PC-9 (cell line): ENCODE measurements at regions not wholly inside any gene's neighbourhood (a gene's known extent, or its start where the extent isn't known, plus 50 kb on each side); places are given as distances from the start of the nearest gene placed in this dataset.

Source experiments
- BruUV-seq: library from RNA; stranded (reverse); fragments of 400-500 nt; replicated peaks from 2 replicates; lab custom pipeline; 2021; lab: Mats Ljungman, UMichigan
- CTCF ChIA-PET: fragments of 300-600 bp; sonication (Branson Sonifier 250); formaldehyde crosslinking; loops from one replicate; lab custom pipeline; 2022; ENCODE audit warnings: antibody characterized with exemption; lab: Charles Lee
- POLR2A ChIA-PET: fragments of 300-600 bp; sonication (Branson Sonifier 250); formaldehyde crosslinking; loops from one replicate; lab custom pipeline; 2022; ENCODE audit warnings: antibody characterized with exemption; ENCODE audit not compliant: unreplicated experiment; lab: Charles Lee
- DNase-seq, 2 experiments: peaks; one replicate each; pipeline versions ENCODE4 v3.0.0 to v3.0.0-alpha.2; 2015 to 2022; ENCODE audit warnings: mixed read lengths in 1 of 2
- H2AFZ ChIP-seq: fragments of 200-600 bp; sonication (generic); 2 replicates; pipeline ENCODE4 v1.8.1; 2017; ENCODE audit warnings: antibody characterized with exemption
- H3F3A ChIP-seq: fragments of 200-600 bp; sonication (generic); 2 replicates; pipeline ENCODE4 v1.8.1; 2017; ENCODE audit warnings: antibody characterized with exemption, mild to moderate bottlenecking, low read depth; ENCODE audit not compliant: insufficient read depth
- H3K27ac ChIP-seq: fragments of 200-600 bp; sonication (generic); 2 replicates; pipeline ENCODE4 v1.6.1; 2016; ENCODE audit warnings: mixed run types
- H3K27me3 ChIP-seq: fragments of 200-600 bp; sonication (generic); 2 replicates; pipeline ENCODE4 v1.6.1; 2016; ENCODE audit warnings: low read depth, mixed run types; ENCODE audit not compliant: insufficient read depth
- H3K36me3 ChIP-seq: fragments of 200-600 bp; sonication (generic); 2 replicates; pipeline ENCODE4 v1.6.1; 2016; ENCODE audit warnings: low read depth, mixed run types
- H3K4me1 ChIP-seq: fragments of 200-600 bp; sonication (generic); replicated peaks from 2 replicates; pipeline ENCODE4 v1.6.1; 2016; ENCODE audit warnings: mixed run types; ENCODE audit not compliant: insufficient read depth
- H3K4me2 ChIP-seq: fragments of 200-600 bp; sonication (generic); 2 replicates; pipeline ENCODE4 v1.6.1; 2017; ENCODE audit warnings: mixed run types
- H3K4me3 ChIP-seq: fragments of 200-600 bp; sonication (generic); 2 replicates; pipeline ENCODE4 v1.6.1; 2016; ENCODE audit warnings: mixed run types
- H3K79me2 ChIP-seq: fragments of 200-600 bp; sonication (generic); 2 replicates; pipeline ENCODE4 v1.6.1; 2017; ENCODE audit warnings: low read depth, mixed run types
- H3K9me2 ChIP-seq: fragments of 200-600 bp; sonication (generic); 2 replicates; pipeline ENCODE4 v1.8.1; 2017; ENCODE audit warnings: mild to moderate bottlenecking; ENCODE audit not compliant: insufficient read depth
- H3K9me3 ChIP-seq: fragments of 200-600 bp; sonication (generic); 2 replicates; pipeline ENCODE4 v1.8.1; 2016; ENCODE audit warnings: low read depth; ENCODE audit not compliant: insufficient read depth
- H4K20me1 ChIP-seq: fragments of 200-600 bp; sonication (generic); 2 replicates; pipeline ENCODE4 v1.8.1; 2017; ENCODE audit not compliant: insufficient read depth
- EZH2 ChIP-seq: fragments of 200-600 bp; sonication (generic); IDR thresholded peaks from 2 replicates; pipeline ENCODE4 v1.8.0; 2017; ENCODE audit warnings: antibody characterized with exemption, low read depth
- intact Hi-C: fragments of 100-400 bp; cut with micrococcal nuclease; formaldehyde crosslinking; loops from one replicate; pipeline ENCODE4 v1.10.0; 2022; ENCODE audit not compliant: unreplicated experiment
- TF ChIP-seq, protein P1 (sequence below): fragments of 200-600 bp; sonication (generic); conservative IDR thresholded peaks from 2 replicates; pipeline ENCODE4 v1.6.1; 2017; ENCODE audit warnings: mixed run types, antibody characterized with exemption, mild to moderate bottlenecking, moderate library complexity

- ChIA-PET POLR2A (interaction anchor here (0.6 kb wide), 1 partner anchor 86 kb away, joined by 3 read pairs; no protein-coding TSS in a partner anchor), CTCF (interaction anchor here (0.8 kb wide), 1 partner anchor 75 kb away, joined by 3 read pairs; a partner anchor contains a TSS)
- Histone ChIP-seq H2AFZ (no peak overlapping the region), H4K20me1 (no peaks in the 10 kb centered on the region), H3F3A (0 out of 2 replicates have a peak, but pooled peaks cover 4% of the 10 kb centered on the region), H3K4me1 (no peaks in the 10 kb centered on the region; the same call in 1 of the 2 replicates), H3K36me3 (no peaks in the 10 kb centered on the region), H3K4me3 (no peak overlapping the region), H3K9me3 (no peaks in the 10 kb centered on the region), H3K27ac (no peak overlapping the region), H3K4me2 (0 out of 2 replicates have a peak overlapping the region, but pooled peaks have one; percentile 11), H3K79me2 (no peaks in the 10 kb centered on the region), H3K9me2 (no peaks in the 10 kb centered on the region), H3K27me3 (no peaks in the 10 kb centered on the region)
- TF ChIP-seq, protein P1, sequence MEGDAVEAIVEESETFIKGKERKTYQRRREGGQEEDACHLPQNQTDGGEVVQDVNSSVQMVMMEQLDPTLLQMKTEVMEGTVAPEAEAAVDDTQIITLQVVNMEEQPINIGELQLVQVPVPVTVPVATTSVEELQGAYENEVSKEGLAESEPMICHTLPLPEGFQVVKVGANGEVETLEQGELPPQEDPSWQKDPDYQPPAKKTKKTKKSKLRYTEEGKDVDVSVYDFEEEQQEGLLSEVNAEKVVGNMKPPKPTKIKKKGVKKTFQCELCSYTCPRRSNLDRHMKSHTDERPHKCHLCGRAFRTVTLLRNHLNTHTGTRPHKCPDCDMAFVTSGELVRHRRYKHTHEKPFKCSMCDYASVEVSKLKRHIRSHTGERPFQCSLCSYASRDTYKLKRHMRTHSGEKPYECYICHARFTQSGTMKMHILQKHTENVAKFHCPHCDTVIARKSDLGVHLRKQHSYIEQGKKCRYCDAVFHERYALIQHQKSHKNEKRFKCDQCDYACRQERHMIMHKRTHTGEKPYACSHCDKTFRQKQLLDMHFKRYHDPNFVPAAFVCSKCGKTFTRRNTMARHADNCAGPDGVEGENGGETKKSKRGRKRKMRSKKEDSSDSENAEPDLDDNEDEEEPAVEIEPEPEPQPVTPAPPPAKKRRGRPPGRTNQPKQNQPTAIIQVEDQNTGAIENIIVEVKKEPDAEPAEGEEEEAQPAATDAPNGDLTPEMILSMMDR, result no peak; the same call in 1 of the 2 replicates
- no peak for TF ChIP-seq EZH2
- peak; percentile 11 to 73 for DNase-seq
- BruUV-seq, result no TSS peak
- intact Hi-C loops, result loop anchor here (1.0 kb wide), 1 partner anchor 75 kb away; a partner anchor contains a TSS
These were observed 157.8 kb downstream of the RELL1 start for GRCh38 chr4:37528166-37528885.

DNA sequence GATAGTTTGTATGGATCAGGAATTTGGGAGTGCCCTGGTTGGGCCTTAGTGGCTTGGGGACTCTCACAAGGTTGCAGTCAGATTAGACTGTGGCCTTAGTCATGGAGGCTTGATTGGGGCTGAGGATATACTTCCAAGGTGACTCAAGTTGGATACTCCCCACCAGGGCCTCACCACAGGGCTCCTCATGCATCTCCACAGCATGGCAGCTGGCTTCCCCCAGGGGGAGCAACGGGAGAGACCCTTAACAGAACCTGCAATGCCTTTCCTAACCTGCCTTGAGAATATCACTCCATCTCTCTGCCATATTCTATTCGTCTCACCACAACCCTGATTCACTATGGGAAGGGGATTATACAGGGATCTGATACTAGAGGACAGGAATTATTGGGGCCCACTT is 161.9 kb downstream of the RELL1 start:
- Histone ChIP-seq H3K79me2 (no peaks in the 10 kb centered on the region), H3K4me3 (no peak overlapping the region), H3K9me3 (no peaks in the 10 kb centered on the region), H3K4me1 (no peaks in the 10 kb centered on the region; the same call in 1 of the 2 replicates), H3F3A (0 out of 2 replicates have a peak, but pooled peaks cover 4% of the 10 kb centered on the region), H4K20me1 (no peaks in the 10 kb centered on the region), H3K36me3 (no peaks in the 10 kb centered on the region), H2AFZ (no peak overlapping the region), H3K27me3 (no peaks in the 10 kb centered on the region), H3K9me2 (peaks cover 4% of the 10 kb centered on the region; the same call in 1 of the 2 replicates), H3K27ac (no peak overlapping the region), H3K4me2 (no peak overlapping the region)
- ChIA-PET CTCF (no interaction called here), POLR2A (no interaction called here)
- intact Hi-C loops, result no loop called here
- BruUV-seq, result no TSS peak
- DNase-seq, result no peak
- TF ChIP-seq EZH2, result no peak
- TF ChIP-seq, protein P1, result no peak

DNA sequence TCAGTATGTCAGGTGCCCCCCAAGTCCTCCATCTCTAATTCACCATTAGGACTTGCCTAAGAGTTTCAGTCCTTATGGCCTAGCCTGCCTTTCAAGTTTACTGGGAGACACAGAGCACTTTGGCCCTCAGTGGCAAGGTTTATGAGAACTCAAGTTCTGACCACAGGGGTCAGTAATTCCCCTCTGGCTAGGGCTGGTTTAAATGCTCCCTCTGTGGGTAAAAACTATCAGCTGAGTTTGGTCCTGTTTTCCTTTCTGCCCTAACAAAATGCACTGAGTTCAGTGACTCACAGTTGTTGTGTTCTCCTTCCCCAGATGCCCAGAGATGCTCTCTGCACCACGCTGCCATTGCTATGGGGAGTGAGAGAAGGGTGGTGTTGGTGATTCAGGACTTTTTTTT is 163.2 kb downstream of the RELL1 start:
- H3K4me2 ChIP-seq, result no peak overlapping the region
- H3K9me2 ChIP-seq, result peaks cover 4% of the 10 kb centered on the region; the same call in 1 of the 2 replicates
- BruUV-seq, result no TSS peak
- TF ChIP-seq, protein P1, result no peak
- TF ChIP-seq EZH2, result no peak
- H4K20me1 ChIP-seq, result no peaks in the 10 kb centered on the region
- H3F3A ChIP-seq, result 0 out of 2 replicates have a peak, but pooled peaks cover 4% of the 10 kb centered on the region
- no peaks in the 10 kb centered on the region for H3K27me3 ChIP-seq
- H3K79me2 ChIP-seq, result no peaks in the 10 kb centered on the region
- no peaks in the 10 kb centered on the region for H3K9me3 ChIP-seq
- H2AFZ ChIP-seq, result no peak overlapping the region
- no peak overlapping the region for H3K4me3 ChIP-seq
- ChIA-PET CTCF (no interaction called here), POLR2A (no interaction called here)
- no peaks in the 10 kb centered on the region for H3K4me1 ChIP-seq
- intact Hi-C loops, result no loop called here
- no peak overlapping the region for H3K27ac ChIP-seq
- H3K36me3 ChIP-seq, result no peaks in the 10 kb centered on the region
- no peak for DNase-seq
